ENCODE measurements at regions not wholly inside any gene's neighbourhood (a gene's known extent, or its start where the extent isn't known, plus 50 kb on each side); places are given as distances from the start of the nearest gene placed in this dataset.

DNA sequence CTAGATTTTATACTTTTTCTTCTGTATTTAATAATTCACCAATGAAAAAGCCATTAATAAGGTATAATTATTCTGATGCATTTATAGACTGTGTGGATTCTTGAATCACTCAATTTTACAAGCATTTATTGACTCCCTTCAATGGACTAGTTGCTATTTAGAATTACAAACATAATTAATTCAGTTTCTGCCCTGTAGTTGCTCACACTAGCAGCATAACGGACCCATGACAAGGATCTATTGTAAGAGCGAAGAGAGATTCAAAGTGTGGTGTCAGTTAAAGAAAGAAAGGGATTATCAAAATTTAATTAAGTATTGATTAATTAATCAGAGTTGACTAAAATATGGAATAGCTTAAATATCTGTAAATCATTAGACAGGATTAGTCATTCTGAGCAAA is 602.6 kb upstream of the PTCHD4 start:
- TF ChIP-seq RAD21 (IDR thresholded peaks at IDR 0.05) (no peak), NR2F2 (IDR thresholded peaks at IDR 0.05) (no peak)
- TF ChIP-seq, protein P1, sequence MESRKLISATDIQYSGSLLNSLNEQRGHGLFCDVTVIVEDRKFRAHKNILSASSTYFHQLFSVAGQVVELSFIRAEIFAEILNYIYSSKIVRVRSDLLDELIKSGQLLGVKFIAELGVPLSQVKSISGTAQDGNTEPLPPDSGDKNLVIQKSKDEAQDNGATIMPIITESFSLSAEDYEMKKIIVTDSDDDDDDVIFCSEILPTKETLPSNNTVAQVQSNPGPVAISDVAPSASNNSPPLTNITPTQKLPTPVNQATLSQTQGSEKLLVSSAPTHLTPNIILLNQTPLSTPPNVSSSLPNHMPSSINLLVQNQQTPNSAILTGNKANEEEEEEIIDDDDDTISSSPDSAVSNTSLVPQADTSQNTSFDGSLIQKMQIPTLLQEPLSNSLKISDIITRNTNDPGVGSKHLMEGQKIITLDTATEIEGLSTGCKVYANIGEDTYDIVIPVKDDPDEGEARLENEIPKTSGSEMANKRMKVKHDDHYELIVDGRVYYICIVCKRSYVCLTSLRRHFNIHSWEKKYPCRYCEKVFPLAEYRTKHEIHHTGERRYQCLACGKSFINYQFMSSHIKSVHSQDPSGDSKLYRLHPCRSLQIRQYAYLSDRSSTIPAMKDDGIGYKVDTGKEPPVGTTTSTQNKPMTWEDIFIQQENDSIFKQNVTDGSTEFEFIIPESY (IDR thresholded peaks at IDR 0.05) = no peak
- 80% methylated on average over 2 of the region's 2 CpGs for WGBS
- H3K36me3 ChIP-seq (ENCODE audit: control insufficient read depth in 4 of 4, insufficient read depth in 3 of 4, low read depth in 1 of 4, low read length in 3 of 4) = no peaks in the 10 kb centered on the region
- H3K4me1 ChIP-seq (ENCODE audit: control insufficient read depth in 4 of 4, insufficient read depth in 4 of 4, low read length in 3 of 4) = no peaks in the 10 kb centered on the region
- H3K27me3 ChIP-seq (ENCODE audit: control insufficient read depth in 4 of 4, insufficient read depth in 4 of 4, low read length in 3 of 4) = no peaks in the 10 kb centered on the region
- no peak overlapping the region for H3K27ac ChIP-seq (ENCODE audit: low read depth in 1 of 2, low read length in 2 of 2)
- no peak overlapping the region for H3K9ac ChIP-seq (ENCODE audit: low read depth in 1 of 2, low read length in 2 of 2)
- no peaks in the 10 kb centered on the region for H3K9me3 ChIP-seq (ENCODE audit: control insufficient read depth in 4 of 4, low read length in 3 of 4)
- H3K4me3 ChIP-seq (ENCODE audit: low read depth in 1 of 3, low read length in 3 of 3) = no peak overlapping the region
- DNase-seq (ENCODE audit: low spot score) = no peak

DNA sequence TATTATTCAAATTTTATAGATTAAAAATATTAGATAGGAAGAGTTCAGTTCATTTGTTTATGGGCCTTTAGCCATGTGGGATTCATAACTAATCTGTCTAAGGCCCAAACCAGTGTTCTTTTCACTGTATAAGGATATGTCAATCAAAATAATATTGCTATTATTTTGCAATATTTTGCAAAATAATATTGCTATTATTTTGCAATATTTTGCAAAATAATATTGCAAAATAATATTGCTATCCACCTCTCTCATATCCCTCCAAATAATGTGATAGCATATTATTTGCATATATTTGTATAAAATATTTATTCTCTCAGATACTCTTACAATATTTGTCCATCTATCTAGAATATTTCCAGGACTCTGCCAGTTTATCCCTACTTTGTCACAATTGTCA is 595.3 kb upstream of the PTCHD4 start:
- H3K27ac ChIP-seq (ENCODE audit: low read depth in 1 of 2, low read length in 2 of 2) = no peak overlapping the region

DNA sequence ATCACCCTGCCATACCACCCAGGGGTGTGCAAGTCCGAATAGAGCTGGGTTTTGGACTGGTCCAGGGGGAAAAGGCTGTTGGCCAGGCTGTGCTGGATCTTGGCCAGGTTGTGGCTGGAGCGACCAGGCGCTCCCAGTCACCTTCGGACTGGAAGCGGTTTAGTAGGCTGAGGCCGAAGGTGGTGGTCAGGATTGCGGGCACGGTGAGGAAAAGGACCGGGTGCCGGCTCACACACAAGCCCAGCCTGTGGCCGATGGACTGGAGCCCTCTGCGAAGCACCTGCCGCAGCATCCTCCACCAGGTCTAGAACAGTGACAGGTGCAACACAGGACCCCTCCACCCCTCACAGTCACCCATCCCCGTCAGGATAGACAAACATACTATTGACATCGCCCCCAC is 590.6 kb upstream of the PTCHD4 start:
- Histone ChIP-seq H3K4me3 (ENCODE audit: low read depth in 1 of 3, low read length in 3 of 3) (no peak overlapping the region), H3K9me3 (ENCODE audit: control insufficient read depth in 4 of 4, low read length in 3 of 4) (peaks cover 0 to 4% (median 1%) of the 10 kb centered on the region in 4 donors), H3K36me3 (ENCODE audit: control insufficient read depth in 4 of 4, insufficient read depth in 3 of 4, low read depth in 1 of 4, low read length in 3 of 4) (no peaks in the 10 kb centered on the region), H3K9ac (ENCODE audit: low read depth in 1 of 2, low read length in 2 of 2) (no peak overlapping the region), H3K27me3 (ENCODE audit: control insufficient read depth in 4 of 4, insufficient read depth in 4 of 4, low read length in 3 of 4) (no peaks in the 10 kb centered on the region), H3K27ac (ENCODE audit: low read depth in 1 of 2, low read length in 2 of 2) (no peak overlapping the region), H3K4me1 (ENCODE audit: control insufficient read depth in 4 of 4, insufficient read depth in 4 of 4, low read length in 3 of 4) (no peaks in the 10 kb centered on the region)
- DNase-seq (ENCODE audit: low spot score) = no peak
- WGBS = 80% methylated on average over 15 of the region's 15 CpGs
- no peak for TF ChIP-seq RXRA (IDR thresholded peaks at IDR 0.05)
- TF ChIP-seq YY1 (IDR thresholded peaks at IDR 0.05) = no peak
- no peak for TF ChIP-seq HNF4A (conservative IDR thresholded peaks at IDR 0.05)
- TF ChIP-seq, protein P2, sequence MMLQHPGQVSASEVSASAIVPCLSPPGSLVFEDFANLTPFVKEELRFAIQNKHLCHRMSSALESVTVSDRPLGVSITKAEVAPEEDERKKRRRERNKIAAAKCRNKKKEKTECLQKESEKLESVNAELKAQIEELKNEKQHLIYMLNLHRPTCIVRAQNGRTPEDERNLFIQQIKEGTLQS (IDR thresholded peaks at IDR 0.05) = no peak
- no peak for TF ChIP-seq FOXA2 (IDR thresholded peaks at IDR 0.05)
- TF ChIP-seq, protein P1 (IDR thresholded peaks at IDR 0.05) = no peak
- TF ChIP-seq JUND (IDR thresholded peaks at IDR 0.05) = no peak
- no peak for TF ChIP-seq SP1 (IDR thresholded peaks at IDR 0.05)
- no peak for TF ChIP-seq NR2F2 (IDR thresholded peaks at IDR 0.05)
- TF ChIP-seq, protein P3, sequence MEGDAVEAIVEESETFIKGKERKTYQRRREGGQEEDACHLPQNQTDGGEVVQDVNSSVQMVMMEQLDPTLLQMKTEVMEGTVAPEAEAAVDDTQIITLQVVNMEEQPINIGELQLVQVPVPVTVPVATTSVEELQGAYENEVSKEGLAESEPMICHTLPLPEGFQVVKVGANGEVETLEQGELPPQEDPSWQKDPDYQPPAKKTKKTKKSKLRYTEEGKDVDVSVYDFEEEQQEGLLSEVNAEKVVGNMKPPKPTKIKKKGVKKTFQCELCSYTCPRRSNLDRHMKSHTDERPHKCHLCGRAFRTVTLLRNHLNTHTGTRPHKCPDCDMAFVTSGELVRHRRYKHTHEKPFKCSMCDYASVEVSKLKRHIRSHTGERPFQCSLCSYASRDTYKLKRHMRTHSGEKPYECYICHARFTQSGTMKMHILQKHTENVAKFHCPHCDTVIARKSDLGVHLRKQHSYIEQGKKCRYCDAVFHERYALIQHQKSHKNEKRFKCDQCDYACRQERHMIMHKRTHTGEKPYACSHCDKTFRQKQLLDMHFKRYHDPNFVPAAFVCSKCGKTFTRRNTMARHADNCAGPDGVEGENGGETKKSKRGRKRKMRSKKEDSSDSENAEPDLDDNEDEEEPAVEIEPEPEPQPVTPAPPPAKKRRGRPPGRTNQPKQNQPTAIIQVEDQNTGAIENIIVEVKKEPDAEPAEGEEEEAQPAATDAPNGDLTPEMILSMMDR (IDR thresholded peaks at IDR 0.05; ENCODE audit: low read depth, low read length, missing input control) = no peak
- no peak for TF ChIP-seq HNF4G (IDR thresholded peaks at IDR 0.05)
- TF ChIP-seq GABPA (IDR thresholded peaks at IDR 0.05 in 1 of 2, conservative IDR thresholded peaks at IDR 0.05 in 1 of 2) = no peak
- no peak for TF ChIP-seq TAF1 (conservative IDR thresholded peaks at IDR 0.05)
- no peak for TF ChIP-seq EGR1 (IDR thresholded peaks at IDR 0.05; ENCODE audit: low read depth in 2 of 2)

More for the DNA sequence above, 595.3 kb upstream of the PTCHD4 start:
- TF ChIP-seq, protein P1 (IDR thresholded peaks at IDR 0.05) = no peak
- TF ChIP-seq EGR1 (IDR thresholded peaks at IDR 0.05; ENCODE audit: low read depth in 2 of 2) (no peak), RXRA (IDR thresholded peaks at IDR 0.05) (no peak)
- Histone ChIP-seq H3K27me3 (ENCODE audit: control insufficient read depth in 4 of 4, insufficient read depth in 4 of 4, low read length in 3 of 4) (no peaks in the 10 kb centered on the region), H3K9me3 (ENCODE audit: control insufficient read depth in 4 of 4, low read length in 3 of 4) (peaks cover 0 to 4% (median 1%) of the 10 kb centered on the region in 4 donors), H3K36me3 (ENCODE audit: control insufficient read depth in 4 of 4, insufficient read depth in 3 of 4, low read depth in 1 of 4, low read length in 3 of 4) (no peaks in the 10 kb centered on the region), H3K4me3 (ENCODE audit: low read depth in 1 of 3, low read length in 3 of 3) (no peak overlapping the region), H3K9ac (ENCODE audit: low read depth in 1 of 2, low read length in 2 of 2) (no peak overlapping the region), H3K4me1 (ENCODE audit: control insufficient read depth in 4 of 4, insufficient read depth in 4 of 4, low read length in 3 of 4) (no peaks in the 10 kb centered on the region)
- DNase-seq (ENCODE audit: low spot score) = no peak

All from liver (tissue), 8 donors.